HG02885 (cell line): ENCODE measurements at regions not wholly inside any gene's neighbourhood (a gene's known extent, or its start where the extent isn't known, plus 50 kb on each side); places are given as distances from the start of the nearest gene placed in this dataset.

Source experiments
- ATAC-seq: cut with Tn5 transposase; IDR thresholded peaks from one replicate; pipeline ENCODE4 v1.9.1; 2021; ENCODE audit warnings: mild to moderate bottlenecking; ENCODE audit not compliant: unreplicated experiment, poor library complexity

DNA sequence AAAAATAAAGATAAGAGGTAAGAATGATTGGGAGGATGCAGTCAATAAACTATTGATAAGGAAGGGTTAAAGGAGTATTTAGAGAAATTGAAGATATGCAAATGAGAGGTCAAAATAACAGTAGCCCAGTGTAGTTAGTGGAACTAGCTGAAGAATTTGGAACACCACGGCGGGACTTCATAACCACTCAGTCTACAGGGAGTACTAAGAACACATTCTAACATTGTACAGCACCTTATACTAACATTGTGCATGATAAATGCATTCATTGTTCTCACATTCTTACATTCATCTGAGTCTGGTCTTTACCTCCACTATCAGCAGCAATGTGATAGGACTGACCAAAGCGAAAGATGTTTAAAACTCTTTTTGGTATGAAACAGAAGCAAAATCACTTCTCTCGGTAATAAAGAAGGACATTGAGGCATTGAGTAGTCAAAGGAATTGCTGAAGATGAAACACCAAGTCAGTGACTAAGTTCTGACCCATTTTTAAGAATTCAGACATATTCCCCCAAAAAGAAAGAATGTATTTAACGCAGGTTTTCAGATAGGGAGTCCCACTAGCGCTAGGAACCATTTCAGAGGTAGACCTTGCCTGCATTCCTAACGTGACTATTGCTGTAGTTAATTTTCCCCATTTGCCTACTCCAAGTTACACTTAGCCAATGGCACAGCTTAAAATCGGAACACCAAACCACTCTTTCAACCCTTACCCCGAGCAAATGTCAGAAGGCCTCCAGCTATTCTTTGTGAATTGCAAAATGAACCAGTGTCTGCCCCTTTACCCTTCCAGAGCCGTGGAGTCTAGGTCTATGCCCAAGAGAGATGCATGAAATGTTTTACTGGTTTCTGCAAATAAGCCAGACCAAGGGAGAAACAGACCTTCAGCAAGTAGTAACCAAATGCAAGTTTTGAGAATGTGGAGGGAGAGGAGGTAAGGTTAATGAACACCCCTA is 108.8 kb upstream of the IRF2BP2 start:
- ATAC-seq: no peak

DNA sequence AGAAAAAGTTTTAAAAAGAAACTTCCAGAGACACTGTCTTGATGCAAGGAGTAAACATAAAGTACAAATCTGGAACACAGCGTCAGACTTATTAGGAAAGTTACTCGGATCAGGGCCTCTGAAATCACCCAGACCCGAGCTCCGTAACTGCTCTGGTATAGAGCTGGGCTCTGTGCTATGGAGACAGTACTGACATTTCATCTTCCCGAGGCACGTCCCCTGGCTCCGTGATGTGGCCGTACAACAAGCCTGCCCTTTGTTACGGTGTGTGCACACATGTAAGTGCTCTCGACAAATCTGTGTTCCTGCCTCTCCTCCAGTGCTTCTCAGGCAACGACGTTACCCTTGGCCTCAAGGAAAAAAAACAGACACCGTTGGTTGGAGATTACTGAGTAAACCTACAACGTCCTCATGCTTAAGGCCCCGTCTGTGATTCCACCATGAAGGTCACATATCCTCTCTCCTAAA is 107.0 kb upstream of the IRF2BP2 start:
- ATAC-seq: no peak

DNA sequence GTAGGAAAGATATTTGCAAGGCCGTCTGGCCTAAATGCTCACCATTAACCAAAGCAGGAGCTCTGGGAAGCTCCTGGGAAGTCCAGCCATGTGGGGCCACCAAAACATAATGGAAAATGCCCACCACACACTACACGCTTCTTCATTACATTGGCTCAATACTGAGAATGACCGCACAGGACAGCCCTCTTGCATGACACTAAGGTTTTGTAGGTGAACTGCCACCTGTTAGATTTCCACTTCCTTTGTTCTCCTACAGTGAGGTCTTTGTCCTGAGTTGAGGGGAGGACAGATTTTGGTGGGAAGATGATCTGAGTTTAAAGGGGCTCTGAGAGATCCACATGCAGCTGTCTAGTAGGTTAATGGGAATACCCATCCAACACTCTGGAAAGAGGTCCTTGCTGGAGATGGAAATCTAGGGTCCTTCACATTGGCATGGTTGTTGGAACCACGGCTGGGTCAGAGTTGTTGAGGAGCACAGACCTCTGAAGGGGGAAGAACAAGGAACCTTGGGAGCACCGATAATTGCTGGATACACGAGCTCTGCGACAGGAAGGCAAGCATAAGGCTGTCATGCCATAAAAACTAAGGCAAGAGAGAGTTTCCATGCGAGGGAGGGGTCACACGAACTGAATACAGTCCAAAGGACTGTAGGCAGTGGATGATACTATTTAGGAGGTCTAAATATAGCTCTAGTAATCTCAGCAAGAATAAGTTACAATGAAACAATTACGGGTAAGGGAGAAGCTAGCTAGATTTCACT is 105.5 kb upstream of the IRF2BP2 start:
- no peak for ATAC-seq

DNA sequence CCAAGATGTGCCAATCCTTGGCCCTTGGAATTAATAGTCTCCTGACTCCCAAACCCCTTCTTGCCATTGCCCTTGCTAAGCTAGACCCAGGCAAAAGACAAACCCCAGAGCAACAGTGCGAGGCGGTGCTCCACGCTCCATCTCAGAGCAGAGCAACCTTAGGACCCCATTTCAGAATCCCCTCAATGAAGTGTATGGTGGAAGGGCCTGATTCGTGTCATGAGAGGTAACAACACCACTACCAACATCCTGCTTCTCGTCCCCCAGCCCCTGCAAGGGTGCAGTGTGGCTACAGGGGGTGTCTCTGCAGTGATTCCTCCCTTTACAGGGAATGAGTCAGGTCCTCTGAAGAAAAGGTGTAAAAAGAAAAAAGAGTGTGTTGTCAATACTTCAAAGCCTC is 103.9 kb upstream of the IRF2BP2 start:
- no peak for ATAC-seq

DNA sequence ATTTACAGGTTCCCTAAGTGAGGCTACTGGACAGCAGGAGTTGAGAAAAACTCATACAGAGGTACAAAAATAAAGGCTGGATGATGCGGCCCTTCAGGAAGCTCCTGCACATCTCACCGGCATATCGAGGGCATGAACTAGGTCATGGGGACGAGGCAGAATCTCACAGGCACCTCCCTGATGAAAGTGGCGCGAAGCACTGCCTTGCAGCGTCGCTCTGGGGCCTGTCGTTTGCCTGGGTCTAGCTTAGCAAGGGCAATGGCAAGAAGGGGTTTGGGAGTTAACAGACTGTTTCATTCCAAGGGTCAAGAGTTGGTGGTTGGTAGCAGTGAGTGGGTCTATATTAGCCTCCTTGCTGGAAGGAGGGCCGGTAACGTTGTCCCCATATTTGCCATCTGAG is 103.5 kb upstream of the IRF2BP2 start:
- ATAC-seq: no peak

GRCh38 chr1:234712891-234713305 is 102.9 kb upstream of the IRF2BP2 start:
- ATAC-seq: no peak

GRCh38 chr1:234710936-234711724 is 101.2 kb upstream of the IRF2BP2 start:
- no peak for ATAC-seq

- no peak for ATAC-seq
Observed at GRCh38 chr1:234710381-234710780, 100.4 kb upstream of the IRF2BP2 start.

- no peak for ATAC-seq
Observed at GRCh38 chr1:234709473-234710228, 99.7 kb upstream of the IRF2BP2 start.

- ATAC-seq: no peak
Observed at GRCh38 chr1:234708700-234709395, 98.9 kb upstream of the IRF2BP2 start.

GRCh38 chr1:234707641-234708040 is 97.7 kb upstream of the IRF2BP2 start:
- no peak for ATAC-seq

GRCh38 chr1:234706931-234707330 is 97.0 kb upstream of the IRF2BP2 start:
- ATAC-seq: no peak

GRCh38 chr1:234706199-234706598 is 96.2 kb upstream of the IRF2BP2 start:
- ATAC-seq: no peak

DNA sequence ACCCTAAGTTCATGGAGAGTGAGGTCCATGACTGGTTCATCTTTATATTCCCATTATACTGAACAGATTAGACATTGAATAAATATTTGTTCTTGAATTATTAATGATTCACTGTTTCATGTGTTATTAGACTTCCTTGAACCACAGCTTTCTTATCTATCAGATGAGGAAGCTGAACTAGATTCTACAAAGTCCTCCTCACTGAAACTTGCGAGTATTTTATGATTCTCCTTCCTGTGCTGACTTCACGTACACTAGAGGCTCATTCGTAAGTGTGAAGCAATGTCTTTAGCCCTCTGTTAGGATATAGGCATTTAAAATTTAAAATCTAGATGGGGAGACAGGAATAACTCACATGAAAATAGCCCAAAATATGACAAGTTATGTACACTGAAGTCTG is 95.6 kb upstream of the IRF2BP2 start:
- ATAC-seq: no peak

DNA sequence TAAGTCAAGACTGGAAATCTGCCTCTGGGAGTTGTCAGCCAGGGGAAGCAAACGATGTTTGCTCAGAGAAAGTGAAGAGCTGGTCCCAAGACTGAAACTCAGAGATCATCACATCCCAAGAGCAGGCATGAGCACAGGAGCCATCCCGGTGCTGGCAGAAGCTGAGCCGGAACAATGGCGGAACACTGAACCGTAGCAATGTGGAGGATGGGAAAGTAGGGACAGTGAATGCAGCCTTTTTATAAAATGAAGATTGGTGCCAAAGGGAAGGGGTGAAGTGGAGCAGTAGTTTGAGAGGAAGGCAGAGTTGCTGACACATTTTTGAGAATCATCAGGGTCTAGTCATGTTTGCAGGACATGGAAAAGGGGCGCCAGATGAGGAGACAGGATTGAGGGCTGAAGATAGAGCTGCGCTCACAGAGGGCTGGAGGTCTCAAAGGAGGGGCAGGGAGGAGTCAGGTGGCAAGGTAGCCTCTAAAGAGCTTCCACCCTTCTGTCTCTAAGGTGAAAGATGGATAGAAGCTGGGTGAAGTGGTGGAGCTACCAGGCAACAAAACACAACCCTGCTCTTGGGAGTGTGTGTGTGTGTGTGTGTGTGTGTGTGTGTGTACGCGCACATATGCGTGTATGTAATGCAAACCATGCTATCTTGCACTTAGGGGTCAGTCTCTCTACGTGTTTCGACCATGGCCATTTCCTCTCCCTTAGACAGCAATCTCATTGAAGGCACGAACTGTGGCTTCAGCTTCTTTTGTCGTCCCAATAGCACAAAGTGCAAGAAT is 94.3 kb upstream of the IRF2BP2 start:
- ATAC-seq: no peak

DNA sequence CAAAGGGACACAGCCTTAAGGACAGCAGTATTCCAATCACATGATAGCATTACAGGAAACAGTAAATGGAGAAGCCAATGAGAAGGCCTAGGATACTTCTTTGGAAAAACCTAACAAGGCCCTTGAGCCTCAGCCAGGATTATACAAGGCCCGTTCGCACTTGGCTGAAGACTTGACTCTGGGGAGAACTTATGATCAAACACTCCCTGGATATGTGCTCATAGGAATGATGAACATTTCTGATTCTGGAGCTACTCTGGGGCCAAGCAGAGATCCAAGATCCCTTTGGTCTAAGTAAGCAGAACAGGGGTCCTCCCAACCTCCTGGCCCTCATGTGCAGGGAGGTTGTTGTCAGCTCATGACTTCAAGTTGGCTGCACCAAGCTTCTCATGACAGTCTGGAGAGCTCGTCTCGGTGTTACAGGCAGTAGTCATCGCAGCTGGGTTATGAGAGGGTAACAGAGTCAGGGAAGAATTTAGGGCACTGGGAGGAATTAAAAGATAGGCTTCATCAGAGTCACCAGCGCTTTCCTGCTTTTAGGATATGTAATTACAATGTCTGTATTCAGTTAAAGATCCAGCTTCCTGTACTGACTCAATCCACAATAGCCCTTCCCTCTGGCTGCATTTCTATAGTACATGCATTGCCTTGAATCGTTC is 92.5 kb upstream of the IRF2BP2 start:
- ATAC-seq: no peak

DNA sequence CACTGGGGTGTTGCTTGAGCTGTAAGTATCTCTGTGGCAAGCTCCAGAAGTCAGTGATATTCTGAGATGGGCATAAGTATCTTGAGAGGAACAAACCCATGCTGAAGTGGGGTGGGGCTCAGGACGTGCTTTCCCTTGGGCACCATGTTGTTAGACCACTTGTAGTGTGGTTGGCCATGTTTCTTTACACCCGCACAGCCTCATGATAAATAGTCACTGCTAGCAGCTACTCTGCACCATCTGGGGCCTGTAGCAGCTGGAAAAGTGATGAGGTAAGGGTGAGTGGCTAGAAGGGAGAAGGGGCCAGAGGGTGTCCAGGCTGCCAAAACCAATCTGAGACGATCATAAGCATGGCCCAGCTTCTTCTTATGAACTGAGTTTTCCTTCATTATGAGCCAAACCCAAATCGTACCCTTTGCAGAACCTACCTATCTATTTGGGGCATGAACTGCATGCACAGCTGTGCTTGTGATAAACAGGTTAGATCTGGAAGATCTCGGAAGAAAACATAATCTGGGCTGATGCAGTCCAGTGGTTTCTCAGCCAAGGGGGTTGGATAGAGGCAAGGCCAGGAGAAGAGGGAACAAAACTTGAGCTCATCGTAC is 91.9 kb upstream of the IRF2BP2 start:
- ATAC-seq: no peak
